ENCODE measurements at regions not wholly inside any gene's neighbourhood (a gene's known extent, or its start where the extent isn't known, plus 50 kb on each side); places are given as distances from the start of the nearest gene placed in this dataset.

GRCh38 chr6:2512802-2513201 is 237.9 kb downstream of the MYLK4 start:
- Histone ChIP-seq H3K4me3 (ENCODE audit: low read depth, low read length) (no peak overlapping the region), H3K27me3 (ENCODE audit: control insufficient read depth, insufficient read depth, low read length) (no peaks in the 10 kb centered on the region), H3K36me3 (ENCODE audit: control insufficient read depth, insufficient read depth, low read length) (no peaks in the 10 kb centered on the region)
- DNase-seq (ENCODE audit: low read depth) (no peak), FAIRE-seq (no peak)
- TF ChIP-seq, protein P1, sequence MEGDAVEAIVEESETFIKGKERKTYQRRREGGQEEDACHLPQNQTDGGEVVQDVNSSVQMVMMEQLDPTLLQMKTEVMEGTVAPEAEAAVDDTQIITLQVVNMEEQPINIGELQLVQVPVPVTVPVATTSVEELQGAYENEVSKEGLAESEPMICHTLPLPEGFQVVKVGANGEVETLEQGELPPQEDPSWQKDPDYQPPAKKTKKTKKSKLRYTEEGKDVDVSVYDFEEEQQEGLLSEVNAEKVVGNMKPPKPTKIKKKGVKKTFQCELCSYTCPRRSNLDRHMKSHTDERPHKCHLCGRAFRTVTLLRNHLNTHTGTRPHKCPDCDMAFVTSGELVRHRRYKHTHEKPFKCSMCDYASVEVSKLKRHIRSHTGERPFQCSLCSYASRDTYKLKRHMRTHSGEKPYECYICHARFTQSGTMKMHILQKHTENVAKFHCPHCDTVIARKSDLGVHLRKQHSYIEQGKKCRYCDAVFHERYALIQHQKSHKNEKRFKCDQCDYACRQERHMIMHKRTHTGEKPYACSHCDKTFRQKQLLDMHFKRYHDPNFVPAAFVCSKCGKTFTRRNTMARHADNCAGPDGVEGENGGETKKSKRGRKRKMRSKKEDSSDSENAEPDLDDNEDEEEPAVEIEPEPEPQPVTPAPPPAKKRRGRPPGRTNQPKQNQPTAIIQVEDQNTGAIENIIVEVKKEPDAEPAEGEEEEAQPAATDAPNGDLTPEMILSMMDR (IDR thresholded peaks at IDR 0.05; ENCODE audit: insufficient read depth, low read length, severe bottlenecking): no peak

- FAIRE-seq (no peak), DNase-seq (ENCODE audit: low read depth) (no peak)
- no peak overlapping the region for H3K4me3 ChIP-seq (ENCODE audit: low read depth, low read length)
- no peaks in the 10 kb centered on the region for H3K36me3 ChIP-seq (ENCODE audit: control insufficient read depth, insufficient read depth, low read length)
- H3K27me3 ChIP-seq (ENCODE audit: control insufficient read depth, insufficient read depth, low read length): no peaks in the 10 kb centered on the region
- TF ChIP-seq, protein P1 (IDR thresholded peaks at IDR 0.05; ENCODE audit: insufficient read depth, low read length, severe bottlenecking): no peak
Measured at GRCh38 chr6:2510316-2510715, 240.4 kb downstream of the MYLK4 start.

DNA sequence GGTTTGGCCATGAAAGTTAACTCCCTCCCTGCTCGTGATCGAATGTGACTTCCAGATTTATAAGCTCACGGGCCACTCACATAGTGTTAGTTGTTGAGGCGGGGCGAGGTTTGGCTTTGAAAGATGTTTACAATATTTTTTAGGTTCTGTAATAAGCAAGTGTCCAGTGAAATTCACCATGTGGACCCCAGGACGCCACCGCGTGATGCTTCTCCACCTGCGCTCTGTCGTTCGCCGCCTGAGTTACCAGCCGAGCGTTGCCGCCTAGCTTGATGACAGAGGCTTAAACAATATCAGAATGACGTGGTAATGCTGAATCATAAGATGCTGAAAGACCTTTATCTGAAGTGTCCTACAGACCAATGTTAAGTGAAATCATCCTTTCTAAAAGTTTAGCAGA is 241.0 kb downstream of the MYLK4 start:
- Histone ChIP-seq H3K27me3 (ENCODE audit: control insufficient read depth, insufficient read depth, low read length) (no peaks in the 10 kb centered on the region), H3K36me3 (ENCODE audit: control insufficient read depth, insufficient read depth, low read length) (no peaks in the 10 kb centered on the region), H3K4me3 (ENCODE audit: low read depth, low read length) (no peak overlapping the region)
- TF ChIP-seq, protein P1 (IDR thresholded peaks at IDR 0.05; ENCODE audit: insufficient read depth, low read length, severe bottlenecking): no peak
- DNase-seq (ENCODE audit: low read depth) (no peak), FAIRE-seq (no peak)

DNA sequence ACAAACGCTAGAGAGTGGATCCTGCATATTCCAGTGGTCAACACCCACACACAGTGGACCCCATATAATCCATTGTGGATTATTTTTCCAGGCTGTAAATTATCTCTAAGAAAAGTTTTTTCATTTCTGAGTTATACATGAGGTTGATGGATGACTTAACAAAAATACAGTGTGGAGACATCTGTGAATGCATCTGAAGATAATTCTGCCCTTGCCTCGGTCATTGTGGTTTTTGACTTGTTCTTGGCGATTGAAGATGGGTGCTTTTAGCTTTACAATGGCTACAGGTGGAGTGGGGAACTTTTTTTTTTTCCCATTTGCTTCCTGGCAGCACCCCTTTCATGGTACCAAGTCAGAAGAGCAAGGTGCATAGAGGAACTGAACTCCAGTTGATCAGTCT is 242.7 kb downstream of the MYLK4 start:
- TF ChIP-seq, protein P1 (IDR thresholded peaks at IDR 0.05; ENCODE audit: insufficient read depth, low read length, severe bottlenecking): no peak
- DNase-seq (ENCODE audit: low read depth) (no peak), FAIRE-seq (no peak)
- Histone ChIP-seq H3K27me3 (ENCODE audit: control insufficient read depth, insufficient read depth, low read length) (no peaks in the 10 kb centered on the region), H3K36me3 (ENCODE audit: control insufficient read depth, insufficient read depth, low read length) (no peaks in the 10 kb centered on the region), H3K4me3 (ENCODE audit: low read depth, low read length) (no peak overlapping the region)

DNA sequence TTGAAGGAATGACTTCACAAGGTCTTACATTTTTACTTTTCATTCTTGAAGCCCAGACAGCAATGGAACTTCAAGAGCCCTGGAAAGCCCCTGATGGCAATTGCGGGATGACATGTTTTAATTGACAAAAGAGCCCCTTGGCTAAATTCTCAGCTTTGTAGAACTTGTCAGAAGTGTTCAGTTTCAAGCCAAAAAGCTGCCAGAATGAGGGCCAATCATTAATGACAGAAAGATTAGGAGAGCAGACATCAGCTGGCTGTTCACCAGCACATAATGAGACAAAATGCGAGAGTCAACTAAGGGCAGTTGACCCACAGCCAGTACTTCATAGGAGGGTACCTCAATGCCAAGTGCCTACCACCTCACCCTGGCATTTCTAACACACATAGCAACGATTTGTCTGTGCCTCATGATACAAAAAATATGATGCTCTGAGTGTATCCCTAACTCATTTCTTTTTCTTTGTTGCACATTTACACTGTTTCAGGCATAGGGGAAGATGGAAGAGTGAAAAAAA is 243.1 kb downstream of the MYLK4 start:
- Histone ChIP-seq H3K36me3 (ENCODE audit: control insufficient read depth, insufficient read depth, low read length) (no peaks in the 10 kb centered on the region), H3K27me3 (ENCODE audit: control insufficient read depth, insufficient read depth, low read length) (no peaks in the 10 kb centered on the region), H3K4me3 (ENCODE audit: low read depth, low read length) (no peak overlapping the region)
- TF ChIP-seq, protein P1 (IDR thresholded peaks at IDR 0.05; ENCODE audit: insufficient read depth, low read length, severe bottlenecking): no peak
- FAIRE-seq: no peak
- no peak for DNase-seq (ENCODE audit: low read depth)

DNA sequence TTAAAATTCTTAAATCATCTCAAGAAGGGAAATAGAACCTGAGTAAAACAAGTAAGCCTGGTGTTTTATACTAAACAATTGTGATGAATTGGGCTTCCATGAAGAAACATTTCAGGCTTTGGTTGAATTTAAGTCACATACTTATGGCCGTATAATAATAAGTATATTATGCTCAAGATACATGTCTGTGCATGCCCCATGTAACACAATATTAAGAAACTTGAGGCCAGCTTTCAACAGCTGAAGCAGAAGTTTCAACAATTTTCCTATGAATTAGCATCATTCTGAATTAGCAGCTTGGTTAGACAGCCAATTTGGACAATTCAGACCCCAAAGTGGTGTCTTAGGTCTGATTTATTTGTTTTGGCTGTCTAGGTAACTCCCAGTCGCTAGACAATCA is 243.7 kb downstream of the MYLK4 start:
- Histone ChIP-seq H3K4me3 (ENCODE audit: low read depth, low read length) (no peak overlapping the region), H3K27me3 (ENCODE audit: control insufficient read depth, insufficient read depth, low read length) (no peaks in the 10 kb centered on the region), H3K36me3 (ENCODE audit: control insufficient read depth, insufficient read depth, low read length) (no peaks in the 10 kb centered on the region)
- FAIRE-seq (no peak), DNase-seq (ENCODE audit: low read depth) (peak; percentile 82)
- TF ChIP-seq, protein P1 (IDR thresholded peaks at IDR 0.05; ENCODE audit: insufficient read depth, low read length, severe bottlenecking): no peak
